NCI-H774 (cell line): ENCODE measurements at regions not wholly inside any gene's neighbourhood (a gene's known extent, or its start where the extent isn't known, plus 50 kb on each side); places are given as distances from the start of the nearest gene placed in this dataset.

Source experiments
- DNase-seq: peaks from one replicate; lab custom pipeline; 2025; lab: John Stamatoyannopoulos, UW

DNA sequence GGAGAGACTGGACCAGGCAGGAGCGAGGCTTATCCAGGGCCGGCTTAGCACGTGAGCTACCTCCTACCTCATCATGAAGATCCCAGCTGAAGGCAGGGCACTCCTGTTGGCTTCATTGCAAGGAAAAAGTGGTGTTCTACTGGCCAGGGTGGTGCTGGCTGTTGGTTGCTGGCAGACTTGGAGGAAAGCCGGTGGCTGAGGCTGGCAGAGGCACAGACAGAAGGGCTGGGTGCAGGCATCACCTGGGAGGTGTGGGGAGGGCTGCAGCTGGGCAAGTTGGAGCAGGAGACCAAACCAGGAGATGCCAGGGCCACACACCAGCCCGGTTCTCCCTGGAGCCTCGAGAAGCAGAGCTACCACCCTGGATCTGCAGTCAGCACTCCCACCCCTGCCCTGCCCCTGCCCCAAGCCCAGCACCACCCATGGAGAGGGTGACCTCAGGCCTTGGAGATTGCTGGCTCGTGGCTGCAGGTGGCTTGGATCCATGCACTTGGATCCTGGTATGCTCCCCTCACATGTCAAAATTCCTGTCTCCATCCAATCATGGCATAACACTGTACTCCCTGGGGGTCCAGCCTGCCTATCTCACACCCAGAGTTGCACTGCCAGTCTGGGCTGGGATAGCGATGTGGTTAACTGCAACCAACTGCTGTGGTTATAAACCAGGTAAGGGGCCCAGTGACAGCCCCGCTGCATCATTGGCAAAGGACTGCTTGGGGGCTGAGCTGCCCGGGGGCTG is 49.7 kb downstream of the GLI2 start:
- DNase-seq, result no peak

DNA sequence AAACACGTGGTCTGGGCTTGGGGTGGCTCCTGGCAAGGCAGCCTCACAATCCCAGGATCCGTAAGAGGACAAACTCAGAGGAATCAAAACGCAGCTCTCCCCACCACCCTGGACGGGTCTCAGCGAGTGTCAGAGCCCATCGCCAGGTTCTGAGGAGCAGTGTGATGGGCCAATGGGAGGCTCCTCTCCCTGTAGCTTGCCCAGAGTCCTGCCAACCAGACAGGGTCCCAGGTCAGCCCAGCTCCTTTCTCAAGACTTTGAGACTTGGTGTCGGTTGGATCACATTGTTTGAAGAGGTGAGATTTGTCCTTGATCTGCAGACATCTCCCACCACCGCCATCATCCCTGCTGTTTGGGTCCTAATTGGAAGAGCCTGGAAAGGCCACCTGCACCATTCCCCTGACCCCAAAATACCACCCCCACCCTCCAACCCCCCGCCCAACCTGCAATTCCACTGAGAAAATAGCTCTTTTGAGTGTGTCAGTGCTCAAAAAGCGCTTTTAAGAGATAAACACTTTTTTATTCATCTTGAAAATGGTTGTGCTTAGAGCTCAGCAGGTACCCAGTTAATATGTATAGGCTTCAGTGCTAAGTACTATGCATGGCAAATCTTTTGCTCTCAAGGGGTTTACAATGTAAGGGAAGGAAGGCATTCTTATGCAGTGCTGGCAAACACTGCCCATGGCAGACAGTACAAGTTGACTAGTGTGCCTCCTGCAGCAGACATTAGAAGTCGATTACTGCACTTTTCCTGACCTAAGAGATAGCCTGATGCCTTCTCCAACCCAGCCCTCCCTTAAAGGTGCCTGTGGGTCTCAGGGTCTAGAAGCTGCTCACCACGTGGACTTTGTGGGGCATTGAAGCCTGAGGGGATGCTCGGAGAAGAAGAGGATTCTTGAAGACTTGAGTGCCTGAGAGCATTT is 50.6 kb downstream of the GLI2 start:
- no peak for DNase-seq

DNA sequence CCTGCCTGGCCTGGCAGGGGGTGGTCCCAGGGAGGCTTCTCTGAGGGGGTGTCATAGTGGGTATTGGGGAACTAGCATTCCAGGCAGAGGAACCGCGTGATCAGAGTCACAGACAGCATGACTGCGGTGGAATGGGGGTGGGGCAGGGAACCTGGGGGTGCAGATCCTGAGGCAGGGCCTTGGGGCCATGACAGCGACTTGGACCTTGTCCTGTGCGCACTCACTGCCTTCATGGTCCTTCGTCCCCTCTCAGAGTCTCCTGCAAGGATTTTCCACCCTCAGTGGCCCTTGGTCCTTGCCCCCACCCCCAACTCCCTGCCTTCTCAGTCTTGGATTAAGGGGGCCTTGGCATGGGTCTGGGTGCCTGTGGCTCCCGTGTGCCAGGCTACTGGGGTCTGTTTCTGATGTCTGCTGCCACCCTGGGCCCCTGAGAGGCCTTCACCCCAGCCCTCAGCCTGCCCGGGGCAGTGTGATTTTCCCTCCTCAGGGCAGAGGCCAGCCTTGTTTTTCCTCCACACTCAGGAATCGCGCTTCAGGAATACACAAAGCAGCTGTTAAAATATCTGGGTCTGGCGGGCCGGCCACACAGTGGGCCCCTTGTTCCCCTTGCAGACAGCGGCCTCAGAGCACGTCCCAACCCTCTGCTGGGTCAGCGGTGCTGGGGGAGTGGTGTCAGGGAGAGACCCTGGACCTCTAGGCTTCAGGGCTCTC is 51.6 kb downstream of the GLI2 start:
- DNase-seq, result no peak

DNA sequence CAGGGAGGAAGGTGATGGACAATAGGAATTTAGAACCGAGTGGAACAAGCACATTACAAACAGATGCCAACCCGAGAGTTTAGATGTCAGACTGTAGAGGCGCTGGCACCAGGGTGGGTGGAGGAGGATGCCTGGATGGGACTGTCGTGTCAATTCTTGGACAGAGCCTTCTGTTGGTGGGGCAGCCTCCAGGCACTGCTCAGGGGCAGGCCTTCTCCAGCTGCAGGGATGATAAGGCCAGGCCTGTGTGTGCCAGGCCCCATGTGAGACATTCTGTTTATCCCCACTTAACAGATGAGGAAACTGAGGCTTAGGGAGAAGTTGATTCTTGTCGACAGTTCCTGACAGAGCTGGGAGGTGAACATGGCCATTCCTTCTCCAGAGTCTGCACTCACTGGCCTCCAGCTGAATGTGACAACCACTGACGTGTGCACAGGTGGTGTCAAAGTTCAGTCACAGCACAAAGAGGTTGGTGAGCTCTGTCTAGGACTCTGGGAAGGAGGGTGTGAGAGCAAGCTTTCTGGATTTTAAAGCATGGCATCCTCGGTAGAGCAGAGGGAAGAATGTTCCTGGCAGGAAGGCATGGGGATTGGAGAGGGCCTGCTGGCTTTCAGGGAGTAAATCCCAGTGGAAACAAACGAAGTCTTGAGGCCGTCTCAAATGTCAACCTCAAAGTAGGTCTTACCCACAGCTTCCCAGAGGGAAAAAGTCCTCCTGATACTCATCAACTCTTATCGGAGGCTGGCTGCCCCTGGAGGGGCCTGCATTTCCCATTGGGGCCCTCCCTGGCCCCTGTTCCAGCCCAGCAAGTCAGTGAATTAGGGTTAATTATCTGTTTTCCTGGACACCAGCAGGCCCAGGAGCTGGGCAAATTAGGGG is 52.4 kb downstream of the GLI2 start:
- no peak for DNase-seq

DNA sequence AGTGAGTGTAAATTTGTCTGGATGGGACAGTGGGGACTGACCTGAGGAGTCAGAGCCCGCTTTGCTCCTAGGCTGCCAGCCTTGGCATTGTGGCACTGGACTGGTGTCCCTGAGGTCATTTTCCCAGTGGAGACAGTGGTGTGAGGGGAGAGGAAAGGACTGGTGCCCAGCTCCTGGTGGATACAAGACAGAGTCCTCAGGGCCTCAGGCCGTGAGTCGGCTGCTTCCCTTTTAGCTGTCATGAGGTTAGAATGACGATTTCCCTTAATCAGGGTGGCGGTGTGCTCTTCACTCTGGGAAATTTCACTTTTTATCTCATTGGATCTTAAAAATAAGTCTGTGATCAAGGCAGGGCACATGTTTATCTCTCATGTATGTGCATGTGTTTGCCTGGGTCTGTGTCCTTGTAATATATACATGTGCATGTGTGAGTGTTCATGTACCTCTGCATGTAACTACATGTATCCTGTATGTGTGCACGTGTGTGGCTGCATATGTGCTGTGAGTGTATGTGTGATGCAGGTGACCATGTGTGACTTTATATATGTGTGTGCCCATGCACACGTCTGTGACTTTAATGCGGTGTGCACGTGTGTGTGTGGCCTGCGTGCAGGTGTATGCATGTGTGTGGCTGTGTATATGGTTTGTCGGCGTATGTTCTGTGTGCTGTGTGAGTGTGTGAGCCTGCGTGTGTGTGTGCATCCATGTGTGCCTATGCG is 55.7 kb downstream of the GLI2 start:
- no peak for DNase-seq

DNA sequence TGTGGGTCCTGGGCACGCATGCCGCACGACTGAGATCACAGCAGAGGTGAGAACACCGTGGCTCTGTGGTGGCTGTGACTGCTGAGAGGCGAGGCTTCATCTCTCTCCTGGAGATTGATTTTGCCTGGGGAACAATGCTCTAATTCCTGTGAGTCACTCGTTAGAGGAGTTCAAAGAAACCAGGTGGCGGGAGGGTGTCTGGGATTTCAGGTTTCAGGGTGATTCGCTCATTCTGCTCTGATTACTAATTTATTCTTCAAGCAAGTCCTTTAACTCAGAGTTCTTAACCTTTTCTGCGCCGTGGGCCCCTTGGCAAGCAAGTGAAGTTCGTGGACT is 56.3 kb downstream of the GLI2 start:
- no peak for DNase-seq

DNA sequence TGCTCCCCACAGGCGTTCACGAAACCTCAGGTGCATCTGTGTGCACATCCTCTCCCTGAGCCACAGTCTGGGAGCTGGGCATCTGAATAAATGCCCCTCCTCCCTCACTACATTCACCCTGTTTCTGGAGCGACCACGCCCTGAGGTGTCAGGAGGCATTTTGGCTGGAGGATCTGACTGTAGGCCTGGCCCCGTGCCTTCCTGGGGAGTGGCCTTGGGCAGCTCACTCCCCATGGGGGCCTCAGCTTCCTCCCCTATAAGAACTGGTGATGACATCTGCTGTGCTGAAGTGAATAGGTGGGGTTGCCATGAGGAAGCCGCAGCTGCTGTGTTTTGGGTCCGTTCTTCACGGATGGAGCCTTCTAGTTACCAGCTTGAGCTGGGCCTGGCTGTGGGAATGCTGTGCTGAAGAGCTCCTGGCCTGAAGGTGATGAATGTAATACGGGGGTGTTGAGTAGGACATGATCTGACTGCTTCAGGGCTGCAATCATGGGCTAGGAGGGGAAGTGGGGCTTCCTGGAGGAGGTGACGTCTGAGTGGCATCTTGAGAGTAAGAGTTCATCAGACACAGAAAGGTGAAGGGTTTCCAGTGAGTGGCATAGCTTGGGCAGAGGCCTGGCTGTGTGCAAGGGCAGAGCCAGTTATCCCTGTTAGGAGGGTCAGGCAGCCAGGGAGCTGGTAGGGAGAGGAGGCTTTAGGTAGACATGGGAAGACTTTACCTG is 58.2 kb downstream of the GLI2 start:
- no peak for DNase-seq

DNA sequence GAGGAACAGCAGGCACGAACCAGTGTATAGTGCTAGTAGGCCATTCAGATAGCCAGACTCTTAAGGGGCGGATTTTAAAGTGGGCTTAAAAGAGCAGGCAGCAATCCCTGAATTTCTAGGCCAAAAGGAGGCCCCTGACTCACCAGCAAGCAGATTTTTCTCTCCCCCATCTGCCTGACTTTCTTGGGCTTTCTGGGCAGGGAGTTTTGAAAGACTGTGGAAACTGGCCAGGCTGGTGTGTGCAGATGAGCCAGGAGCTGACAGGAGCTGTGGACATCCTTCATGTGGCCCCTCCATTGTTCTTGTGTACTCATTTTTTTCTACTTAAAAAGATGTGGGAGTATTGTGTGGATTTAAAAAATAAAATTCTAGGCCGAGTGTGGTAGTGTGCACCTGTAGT is 59.0 kb downstream of the GLI2 start:
- DNase-seq, result no peak

DNA sequence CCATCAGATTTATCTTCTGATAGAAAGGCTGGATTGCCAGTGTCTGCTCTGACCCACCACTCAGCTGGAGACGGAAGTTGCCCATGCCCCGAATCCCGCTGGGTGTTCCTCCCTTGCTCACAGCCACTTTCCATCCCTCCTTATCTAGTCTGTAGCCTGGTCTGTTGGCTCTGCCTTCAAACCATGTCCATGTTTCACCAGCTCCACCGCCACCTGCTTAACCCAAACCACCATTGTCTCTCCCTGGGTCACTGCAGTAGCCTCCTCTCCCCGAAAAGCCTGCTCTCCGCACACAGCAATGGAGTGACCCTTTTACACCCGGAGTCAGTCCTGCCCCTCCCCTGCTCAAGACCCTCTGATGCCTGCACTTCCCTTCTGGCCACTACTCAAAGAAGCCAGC is 60.4 kb downstream of the GLI2 start:
- no peak for DNase-seq

DNA sequence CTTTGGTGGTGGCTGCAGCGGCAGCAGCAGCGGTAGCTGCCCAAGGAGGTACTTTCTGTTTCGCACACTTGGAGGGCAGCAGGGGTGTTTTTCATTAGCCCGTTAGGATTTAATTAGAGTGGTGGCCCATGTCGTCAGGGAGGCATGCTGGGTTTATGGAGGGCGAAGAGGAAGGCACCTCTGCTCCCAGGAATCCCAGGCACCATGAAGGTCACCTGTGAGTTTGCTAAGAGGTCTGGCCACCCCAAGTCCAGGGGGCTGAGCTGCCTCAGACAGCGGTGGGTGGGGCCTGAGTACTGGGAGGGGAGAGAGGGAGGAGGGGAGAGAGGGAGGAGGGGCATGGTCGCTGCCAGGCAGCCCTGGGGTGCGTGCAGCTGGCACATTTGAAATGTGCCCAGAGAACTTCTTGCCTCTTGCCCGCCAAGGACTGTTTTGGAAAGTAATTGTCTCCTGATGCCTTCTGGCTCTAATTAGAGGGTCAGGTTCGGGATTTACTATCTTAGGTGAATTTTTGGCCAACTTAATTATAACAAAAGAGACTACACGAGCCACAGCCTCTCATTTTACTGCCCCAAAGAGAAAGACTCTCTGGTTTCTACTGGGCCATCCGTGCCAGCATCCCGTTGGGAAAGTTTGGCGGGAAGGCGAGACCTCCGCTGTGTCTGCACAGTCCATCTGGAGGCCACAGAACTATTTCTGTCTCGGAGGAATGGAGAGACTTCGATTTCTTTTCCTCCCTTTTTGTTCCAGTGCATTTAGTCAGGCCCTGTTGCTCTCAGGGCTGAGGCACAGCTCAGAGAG is 62.0 kb downstream of the GLI2 start:
- DNase-seq, result no peak

DNA sequence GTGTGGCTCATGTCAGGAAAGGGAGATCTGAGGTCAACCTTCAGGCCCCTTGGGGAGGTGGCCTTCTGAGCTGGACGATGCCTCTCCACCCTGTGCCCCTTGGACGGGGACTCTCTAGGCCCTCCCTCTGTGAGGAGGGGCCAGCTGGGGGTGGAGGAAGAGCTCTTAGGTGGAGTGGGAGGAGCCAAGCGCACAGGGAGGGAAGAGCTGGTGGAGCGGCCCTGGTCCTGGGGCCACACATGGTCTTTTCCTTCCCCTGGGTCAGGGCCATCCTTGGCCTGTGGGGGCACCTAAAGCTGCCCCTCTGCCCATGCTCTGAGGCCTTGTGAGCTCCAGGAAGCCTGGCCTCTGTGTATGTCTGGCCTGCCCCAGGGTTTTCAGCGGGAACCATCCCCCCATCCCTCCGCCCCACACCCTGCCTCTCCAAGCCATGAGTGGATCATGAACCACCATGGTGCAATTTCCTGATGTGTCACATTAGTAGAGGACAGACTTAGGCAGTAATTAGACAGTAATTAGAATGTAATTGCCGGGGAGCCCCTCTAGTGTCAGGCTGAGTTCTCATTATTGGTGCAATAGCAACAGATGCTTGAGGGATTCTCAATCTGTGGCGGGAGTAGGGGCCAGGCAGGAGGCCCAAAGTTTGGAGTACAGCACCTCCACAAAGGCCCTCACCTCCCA is 63.0 kb downstream of the GLI2 start:
- no peak for DNase-seq

DNA sequence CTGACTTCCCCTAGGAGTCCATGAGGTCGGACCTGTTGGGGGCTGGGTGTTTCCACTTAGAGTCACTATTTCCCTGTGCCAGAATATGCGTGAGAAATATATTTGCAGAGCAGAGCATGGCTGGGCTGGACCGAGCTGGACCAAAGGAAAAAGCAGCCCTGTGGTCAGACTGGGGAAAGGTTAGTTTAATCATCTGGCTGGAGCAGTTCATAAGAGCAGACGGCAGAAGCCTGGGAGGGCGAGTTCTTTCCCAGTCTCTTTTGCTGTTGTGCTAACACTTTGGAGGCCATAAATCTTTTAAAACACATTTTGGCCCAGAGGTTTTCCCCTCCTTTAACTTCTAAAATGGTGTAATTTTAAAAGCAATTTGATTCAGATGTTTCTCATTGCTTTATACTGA is 66.5 kb downstream of the GLI2 start:
- no peak for DNase-seq

DNA sequence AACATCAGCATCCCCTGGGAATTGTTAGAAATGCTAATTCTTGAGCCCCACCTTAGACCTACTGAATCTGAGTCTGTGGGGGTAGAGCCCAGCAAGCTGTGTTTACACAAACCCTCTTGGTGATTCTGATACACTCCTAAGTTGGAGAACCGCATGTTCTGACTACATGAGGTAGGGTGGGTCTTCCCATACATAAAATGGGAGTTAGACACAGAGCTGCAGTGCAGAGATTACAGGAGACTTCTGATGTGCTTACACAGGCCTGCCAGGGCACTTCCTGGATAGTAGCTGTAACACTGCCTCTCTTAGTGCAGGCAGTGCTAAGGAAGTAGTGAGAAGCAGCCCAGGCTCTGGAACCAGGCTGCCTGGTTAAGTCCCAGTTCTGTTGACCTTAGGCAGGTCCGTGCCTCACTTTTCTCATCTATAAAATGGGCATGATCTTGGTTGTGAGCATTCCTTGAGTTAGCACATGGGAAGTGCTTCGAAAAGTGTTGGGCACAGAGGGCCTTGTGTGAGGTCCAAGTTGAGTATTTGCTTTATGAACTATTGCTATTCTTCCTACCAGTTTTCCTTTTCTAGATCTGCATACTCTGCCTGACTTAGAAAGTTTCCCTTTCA is 67.3 kb downstream of the GLI2 start:
- no peak for DNase-seq

DNA sequence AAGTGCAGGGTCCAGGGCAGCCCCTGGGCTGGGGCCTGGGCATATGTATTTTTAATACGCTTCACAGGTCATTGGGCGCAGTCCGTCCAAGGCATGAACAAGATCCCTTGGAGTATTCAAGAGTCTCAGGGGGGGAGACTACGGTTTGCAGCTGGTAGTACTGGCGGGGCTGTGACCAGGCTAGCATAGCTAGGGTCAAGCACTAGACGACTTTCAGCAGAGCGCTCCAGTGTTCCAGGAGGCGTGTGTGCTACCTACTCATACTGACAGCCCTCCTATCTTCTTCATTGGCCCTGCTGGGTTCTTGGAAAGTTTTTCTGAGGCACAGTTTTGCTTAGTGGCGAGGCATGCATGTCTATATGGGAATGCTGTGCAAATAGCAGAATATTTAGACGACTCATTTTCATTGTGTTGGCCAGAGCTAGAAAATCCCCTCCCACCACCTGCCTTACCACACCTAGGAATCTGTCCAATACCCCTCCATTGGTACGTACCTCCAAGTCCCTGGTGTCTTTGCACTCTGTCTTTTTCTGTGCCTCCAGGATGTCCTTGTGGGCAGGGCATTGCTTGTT is 68.2 kb downstream of the GLI2 start:
- no peak for DNase-seq

DNA sequence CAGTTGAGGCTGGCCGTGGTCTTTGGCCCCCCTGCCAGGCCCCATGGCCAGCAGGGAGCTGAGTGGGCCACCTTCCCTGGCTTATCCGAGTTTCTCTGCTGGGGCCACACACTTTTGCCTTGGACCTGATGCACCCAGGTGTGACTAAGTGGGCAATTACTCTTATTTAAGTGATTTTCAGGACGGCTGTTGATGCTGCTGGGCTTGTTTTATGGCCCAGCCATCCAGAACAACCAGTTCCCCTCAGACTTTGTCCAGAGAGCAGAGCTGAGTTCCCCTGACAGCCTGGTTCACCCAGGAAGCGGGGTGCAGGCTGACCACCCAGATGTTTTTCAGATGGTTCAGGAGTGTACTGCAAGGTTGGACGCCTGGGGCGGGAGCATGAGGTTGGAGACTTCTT is 68.8 kb downstream of the GLI2 start:
- no peak for DNase-seq

DNA sequence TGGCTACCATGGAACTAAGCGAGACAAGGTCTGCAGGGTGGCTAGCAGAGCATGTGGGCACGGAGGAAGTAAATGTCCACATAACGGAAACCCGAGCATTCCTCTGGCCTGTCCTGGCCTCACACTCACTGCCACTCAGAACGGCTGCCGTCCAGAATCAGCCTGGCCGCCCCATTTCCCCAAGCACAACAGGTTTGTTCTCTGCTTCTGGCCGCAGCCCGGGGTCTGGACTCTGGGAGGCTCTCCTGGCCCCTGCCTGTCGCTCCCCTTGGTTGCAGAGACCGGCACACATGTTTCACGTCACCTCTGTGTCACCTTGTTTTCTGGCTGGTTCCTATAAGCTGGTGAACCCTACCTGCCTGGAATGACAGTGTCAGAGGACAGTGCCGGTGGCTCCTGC is 69.3 kb downstream of the GLI2 start:
- no peak for DNase-seq

DNA sequence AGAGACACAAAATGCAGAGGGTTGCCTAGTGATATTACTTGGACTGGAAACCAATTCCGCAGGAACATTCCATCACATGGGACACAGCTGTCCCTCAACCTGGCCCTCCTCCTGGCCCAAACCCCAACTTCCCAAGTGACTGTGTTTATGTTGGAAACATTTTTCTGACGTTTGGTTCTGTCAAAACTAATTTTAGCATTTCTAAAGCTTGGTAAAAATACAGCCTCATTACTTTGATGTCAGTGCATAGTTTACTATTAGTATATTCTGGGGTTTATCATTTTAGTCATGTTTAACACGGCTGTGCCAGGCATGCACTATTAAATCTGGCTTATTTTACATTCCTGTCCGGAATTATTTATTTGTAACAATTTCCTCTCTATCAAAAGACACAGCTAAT is 69.9 kb downstream of the GLI2 start:
- DNase-seq, result no peak

DNA sequence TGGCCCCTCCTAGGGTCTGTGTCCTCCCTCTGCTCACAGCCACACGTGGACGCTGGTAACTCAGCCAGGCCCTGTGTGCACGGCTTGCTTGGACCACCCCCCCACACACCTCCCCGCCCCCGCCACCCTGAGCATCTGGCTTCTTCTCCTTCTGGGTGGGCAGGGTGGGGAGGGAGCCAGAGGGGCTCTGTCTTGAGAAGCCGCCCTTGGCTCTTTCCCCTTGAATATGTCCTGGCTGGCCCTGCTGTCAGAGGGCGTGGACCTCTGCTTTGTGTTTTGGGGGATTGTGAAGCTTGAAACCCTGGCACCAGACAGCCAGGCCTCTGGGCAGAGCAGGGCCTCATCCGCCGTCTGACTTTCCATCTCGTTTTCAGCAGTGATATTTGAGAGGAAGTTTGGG is 72.1 kb downstream of the GLI2 start:
- DNase-seq, result no peak
